Duodenal mucosa (tissue), 2 donors: ENCODE measurements at regions not wholly inside any gene's neighbourhood (a gene's known extent, or its start where the extent isn't known, plus 50 kb on each side); places are given as distances from the start of the nearest gene placed in this dataset.

Source experiments
- H3K27ac ChIP-seq: one replicate; pipeline ENCODE4 v1.7.0; 2013; ENCODE audit warnings: low read depth, low read length
- H3K27me3 ChIP-seq, 2 donors: one replicate each; pipeline ENCODE4 v1.7.0; 2013; ENCODE audit warnings: low read length in 2 of 2, control low read depth in 1 of 2; ENCODE audit not compliant: insufficient read depth in 2 of 2, control insufficient read depth in 1 of 2
- H3K36me3 ChIP-seq, 2 donors: one replicate each; pipeline ENCODE4 v1.7.0; 2013; ENCODE audit warnings: low read length in 2 of 2, control low read depth in 1 of 2; ENCODE audit not compliant: insufficient read depth in 2 of 2, control insufficient read depth in 1 of 2
- H3K4me1 ChIP-seq, 2 donors: one replicate each; pipeline ENCODE4 v1.7.0; 2013; ENCODE audit warnings: low read length in 2 of 2, control low read depth in 1 of 2; ENCODE audit not compliant: insufficient read depth in 2 of 2, control insufficient read depth in 1 of 2
- H3K4me3 ChIP-seq, 2 donors: one replicate each; pipeline ENCODE4 v1.7.0; 2013; ENCODE audit warnings: low read length in 2 of 2, low read depth in 1 of 2
- H3K9ac ChIP-seq, 2 donors: one replicate each; pipeline ENCODE4 v1.7.0; 2013; ENCODE audit warnings: low read length in 2 of 2, low read depth in 1 of 2
- H3K9me3 ChIP-seq, 2 donors: one replicate each; pipeline ENCODE4 v1.7.0; 2013; ENCODE audit warnings: low read length in 2 of 2, control low read depth in 1 of 2; ENCODE audit not compliant: control insufficient read depth in 1 of 2

DNA sequence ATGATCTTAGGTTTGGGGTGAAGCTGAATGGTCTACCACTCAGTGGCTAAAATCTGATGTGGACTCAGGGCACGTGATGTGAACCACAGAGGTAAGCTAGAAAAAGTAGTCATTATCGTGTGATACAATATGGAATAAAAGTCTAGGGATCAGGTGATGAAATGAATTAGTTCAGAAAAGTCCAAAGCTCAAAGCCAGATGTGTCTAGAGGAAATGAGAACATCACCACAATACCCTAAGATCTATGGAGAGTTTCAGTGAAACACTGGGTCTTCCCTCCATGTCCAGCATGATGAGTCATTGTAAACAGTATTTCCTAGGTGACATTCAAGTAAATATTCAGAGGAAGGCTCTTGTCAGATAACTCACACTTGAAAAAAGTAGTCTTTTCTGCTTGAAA, 1257.4 kb upstream of the ZEB2 start:
- Histone ChIP-seq H3K9ac (no peak overlapping the region), H3K27ac (no peak overlapping the region), H3K4me3 (no peak overlapping the region), H3K9me3 (no peaks in the 10 kb centered on the region), H3K27me3 (no peaks in the 10 kb centered on the region), H3K36me3 (no peaks in the 10 kb centered on the region), H3K4me1 (no peaks in the 10 kb centered on the region)

DNA sequence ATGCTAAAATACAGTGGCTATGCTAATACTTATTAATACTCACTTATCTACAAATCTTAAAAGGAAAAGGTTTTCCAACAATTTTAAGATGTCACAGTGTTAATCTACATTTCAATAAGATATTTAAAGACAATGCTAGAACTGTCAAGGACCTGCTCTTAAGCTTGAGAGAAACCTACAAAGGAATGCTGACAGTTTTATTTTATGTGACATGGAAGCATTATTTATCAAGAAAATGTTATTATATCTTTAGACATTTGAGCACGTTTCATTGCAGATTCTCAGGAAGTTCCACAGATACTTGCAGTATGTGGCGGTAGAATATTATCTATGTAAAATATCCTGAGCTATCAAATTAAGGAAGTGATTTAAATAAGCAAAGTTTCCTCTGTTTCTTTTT, 1255.7 kb upstream of the ZEB2 start:
- Histone ChIP-seq H3K27me3 (no peaks in the 10 kb centered on the region), H3K4me3 (no peak overlapping the region), H3K9me3 (no peaks in the 10 kb centered on the region), H3K27ac (no peak overlapping the region), H3K9ac (no peak overlapping the region), H3K36me3 (no peaks in the 10 kb centered on the region), H3K4me1 (no peaks in the 10 kb centered on the region)

DNA sequence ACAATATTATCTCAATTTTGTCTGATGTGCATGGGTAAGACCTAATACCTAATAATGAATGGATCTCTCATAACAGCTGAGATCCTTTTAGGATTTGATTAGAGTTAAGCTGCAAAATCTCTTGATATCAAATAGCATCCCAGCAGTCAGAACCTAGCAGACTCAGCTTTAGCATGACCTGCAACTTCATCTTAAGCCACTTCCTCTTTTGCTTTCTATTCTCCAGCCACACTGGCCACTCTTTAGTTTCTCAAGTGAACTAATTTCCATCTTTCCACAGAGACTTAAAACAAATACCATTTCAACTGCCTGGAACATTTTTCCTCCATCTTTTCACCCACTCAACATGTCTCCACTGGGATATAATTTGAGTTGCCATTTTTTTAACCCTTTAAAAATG, 1251.6 kb upstream of the ZEB2 start:
- no peaks in the 10 kb centered on the region for H3K27me3 ChIP-seq
- no peaks in the 10 kb centered on the region for H3K4me1 ChIP-seq
- H3K36me3 ChIP-seq: no peaks in the 10 kb centered on the region
- H3K9me3 ChIP-seq: no peaks in the 10 kb centered on the region
- H3K27ac ChIP-seq: no peak overlapping the region
- no peak overlapping the region for H3K4me3 ChIP-seq
- H3K9ac ChIP-seq: no peak overlapping the region

DNA sequence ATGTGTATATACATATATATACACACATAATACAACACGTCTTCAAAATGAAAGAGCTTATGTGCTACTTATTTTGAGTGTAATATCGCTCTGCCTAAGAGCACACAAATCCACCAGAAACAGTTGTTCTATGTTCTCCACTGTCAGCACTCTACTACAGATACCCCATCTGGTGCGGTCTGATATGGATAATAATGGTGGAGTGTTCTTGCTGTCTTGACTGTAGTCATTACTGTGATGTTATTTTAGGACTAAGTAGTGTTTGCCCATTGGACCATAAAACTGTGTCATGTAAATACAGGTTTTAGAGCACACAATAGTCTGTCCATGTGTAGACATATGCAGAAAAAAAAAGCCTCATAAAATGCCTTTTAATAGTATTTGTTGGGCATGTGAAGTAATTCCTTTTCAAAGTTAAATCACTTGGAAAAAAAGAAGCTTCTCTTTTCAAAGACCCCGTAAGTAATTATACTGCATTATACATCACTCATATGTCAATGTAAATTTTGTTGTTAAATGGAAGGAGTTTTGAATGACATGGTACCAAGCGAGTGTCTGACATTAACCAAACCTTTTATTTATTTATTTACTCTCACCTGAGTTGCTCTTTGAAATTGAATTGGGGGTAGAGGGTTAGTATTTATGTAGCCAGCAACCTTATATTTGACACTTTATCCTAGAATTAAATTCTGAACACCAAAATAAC, 1249.2 kb upstream of the ZEB2 start:
- Histone ChIP-seq H3K4me3 (no peak overlapping the region), H3K27me3 (no peaks in the 10 kb centered on the region), H3K9me3 (no peaks in the 10 kb centered on the region), H3K36me3 (no peaks in the 10 kb centered on the region), H3K27ac (no peak overlapping the region), H3K4me1 (no peaks in the 10 kb centered on the region), H3K9ac (no peak overlapping the region)

DNA sequence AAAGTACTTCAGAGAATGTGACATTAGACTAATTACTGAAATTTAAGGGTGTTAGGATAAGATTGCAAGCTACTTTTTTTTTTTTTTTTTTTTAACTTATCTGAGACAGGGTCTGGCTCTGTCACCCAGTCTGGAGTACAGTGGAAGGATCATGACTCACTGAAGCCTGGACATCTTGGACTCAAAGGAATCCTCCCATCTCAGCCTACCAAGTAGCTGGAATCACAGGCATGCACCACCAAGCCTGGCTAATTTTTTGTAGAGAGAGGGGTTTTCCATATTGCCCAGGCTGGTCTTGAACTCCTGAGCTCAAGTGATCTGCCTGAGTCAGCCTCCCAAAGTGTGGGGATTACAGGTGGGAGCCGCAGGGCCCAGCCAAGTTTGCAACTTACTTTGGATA, 1246.0 kb upstream of the ZEB2 start:
- Histone ChIP-seq H3K4me1 (no peaks in the 10 kb centered on the region), H3K9me3 (no peaks in the 10 kb centered on the region), H3K9ac (no peak overlapping the region), H3K27ac (no peak overlapping the region), H3K27me3 (no peaks in the 10 kb centered on the region), H3K36me3 (no peaks in the 10 kb centered on the region), H3K4me3 (no peak overlapping the region)

DNA sequence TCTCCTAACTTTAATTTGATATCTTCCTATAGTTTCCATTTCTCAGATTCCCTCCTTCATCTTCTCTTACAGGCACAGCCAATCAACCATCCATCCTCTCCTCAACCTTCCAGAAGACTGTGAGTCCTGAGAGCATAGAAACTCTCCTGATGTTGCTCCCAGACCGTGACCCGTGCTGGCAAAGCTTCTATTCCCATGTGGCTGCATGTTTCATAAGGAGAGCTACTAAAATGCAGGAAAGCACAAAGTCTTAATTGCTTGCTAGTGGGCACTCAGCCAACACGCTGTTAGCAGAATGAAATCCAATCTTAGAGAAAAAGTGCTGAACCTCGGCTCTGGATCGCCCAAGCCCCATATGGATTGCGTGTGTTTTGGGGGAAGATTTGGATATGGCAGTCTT, 1244.7 kb upstream of the ZEB2 start:
- Histone ChIP-seq H3K27ac (no peak overlapping the region), H3K4me3 (no peak overlapping the region), H3K9ac (no peak overlapping the region), H3K27me3 (no peaks in the 10 kb centered on the region), H3K9me3 (no peaks in the 10 kb centered on the region), H3K36me3 (no peaks in the 10 kb centered on the region), H3K4me1 (no peaks in the 10 kb centered on the region)

DNA sequence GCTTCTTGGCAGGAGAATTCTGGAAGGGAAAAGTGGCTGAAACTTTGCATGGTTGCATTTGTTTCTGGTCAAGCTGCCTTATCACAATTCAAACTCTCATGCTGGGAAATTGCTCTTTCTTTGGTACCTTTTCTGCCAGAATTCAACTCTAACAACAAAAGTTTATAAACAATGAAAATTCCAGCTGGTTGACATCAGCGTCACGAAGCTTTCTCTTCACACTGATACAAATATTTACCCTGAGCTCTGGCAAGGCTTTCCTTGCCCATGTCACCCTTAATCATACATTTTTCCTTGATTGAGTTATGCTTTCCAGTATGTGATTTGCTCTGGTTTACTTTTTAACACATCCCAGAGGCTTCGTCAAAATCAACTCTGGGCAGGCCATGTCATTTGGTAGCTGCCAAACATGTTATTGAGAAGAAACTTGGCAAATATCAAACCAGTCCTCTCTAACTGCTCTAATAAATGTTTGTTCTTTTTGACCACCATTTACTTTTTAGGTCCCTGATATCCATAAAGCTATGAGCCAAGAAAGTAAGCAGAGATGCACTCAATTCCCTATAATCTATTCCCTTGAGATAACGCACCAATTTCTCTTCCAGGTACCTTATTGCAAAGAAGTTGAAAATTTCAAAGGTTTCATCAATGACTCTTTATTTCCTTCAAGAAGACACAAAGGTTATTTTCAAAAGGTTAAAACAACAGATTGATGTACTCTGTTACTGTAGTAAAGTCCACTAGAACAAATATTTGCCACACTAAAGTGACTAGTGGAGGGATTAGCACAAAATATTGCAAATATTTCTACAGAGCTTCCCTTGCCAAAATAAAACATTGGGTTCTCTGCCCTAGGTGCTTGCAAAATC, 1241.1 kb upstream of the ZEB2 start:
- Histone ChIP-seq H3K4me1 (no peaks in the 10 kb centered on the region), H3K9me3 (no peaks in the 10 kb centered on the region), H3K27ac (no peak overlapping the region), H3K27me3 (no peaks in the 10 kb centered on the region), H3K36me3 (no peaks in the 10 kb centered on the region), H3K9ac (no peak overlapping the region), H3K4me3 (no peak overlapping the region)

DNA sequence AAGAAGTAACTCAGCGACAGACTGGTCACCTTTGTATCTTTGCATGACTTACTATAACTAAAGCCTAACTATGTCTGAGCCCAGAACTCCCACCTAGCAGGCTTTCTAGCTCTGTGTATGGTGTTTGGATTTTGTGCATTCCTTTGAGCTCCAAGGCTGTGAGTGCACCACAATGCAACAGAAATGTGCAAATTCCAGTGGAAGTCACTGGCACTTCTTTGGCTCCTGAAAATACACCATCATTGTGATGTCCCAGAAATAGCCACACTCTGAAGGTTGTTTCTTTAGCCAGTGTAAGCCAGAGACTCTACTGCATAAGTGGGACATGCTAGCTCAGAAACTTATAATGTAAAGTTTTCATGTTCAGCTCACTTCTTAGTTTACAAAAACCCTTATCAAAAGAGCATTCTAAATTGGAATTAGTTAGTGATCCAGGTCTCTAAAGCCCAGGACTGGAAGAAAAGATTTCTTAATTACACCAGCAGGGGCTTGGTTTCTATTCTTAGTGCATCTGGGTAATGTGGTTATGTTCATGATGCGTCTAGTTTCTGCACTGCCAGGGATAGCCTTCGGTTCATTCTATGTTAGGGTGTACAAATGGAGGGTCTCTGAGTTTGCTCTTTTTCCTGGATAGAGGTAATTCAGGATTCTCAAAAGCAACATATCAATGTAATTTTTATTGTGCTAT, 1239.5 kb upstream of the ZEB2 start:
- H3K9ac ChIP-seq: no peak overlapping the region
- H3K27me3 ChIP-seq: no peaks in the 10 kb centered on the region
- H3K27ac ChIP-seq: no peak overlapping the region
- no peaks in the 10 kb centered on the region for H3K36me3 ChIP-seq
- H3K4me1 ChIP-seq: no peaks in the 10 kb centered on the region
- no peak overlapping the region for H3K4me3 ChIP-seq
- no peaks in the 10 kb centered on the region for H3K9me3 ChIP-seq

DNA sequence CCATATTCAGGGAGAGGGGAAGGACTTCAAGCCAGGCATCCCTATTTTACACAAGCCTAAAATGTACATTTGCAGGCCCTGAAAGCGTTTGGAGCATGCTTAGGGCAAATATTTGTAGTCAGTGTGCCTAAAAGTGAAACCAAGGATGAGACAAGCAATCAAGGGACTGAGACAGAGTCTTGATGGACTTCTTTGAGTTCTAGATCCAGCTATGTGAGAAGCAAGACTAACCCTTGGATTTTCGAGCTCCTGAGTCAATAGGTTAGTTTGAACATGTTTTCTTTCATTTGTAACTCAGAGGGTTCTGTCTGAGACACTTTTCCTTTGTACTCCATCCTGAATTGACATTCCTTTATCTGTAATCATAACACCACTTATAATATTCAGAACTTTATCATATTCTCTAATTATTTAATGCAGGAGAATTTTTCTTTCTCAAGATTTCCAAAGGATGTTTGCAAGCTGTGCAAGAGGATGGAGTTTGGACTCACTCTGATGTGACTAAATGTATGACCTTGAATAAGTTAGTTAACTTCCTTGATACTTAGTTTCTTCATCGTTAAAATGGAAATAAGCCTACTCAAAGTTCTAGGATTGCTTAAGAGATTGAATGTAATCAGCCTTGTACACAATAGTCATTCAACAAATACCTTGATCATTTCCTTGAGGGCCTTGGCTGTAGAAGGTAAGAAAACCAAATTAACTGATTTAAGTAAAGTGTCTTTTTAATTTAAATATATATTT, 1237.8 kb upstream of the ZEB2 start:
- Histone ChIP-seq H3K4me1 (no peaks in the 10 kb centered on the region), H3K27ac (no peak overlapping the region), H3K36me3 (no peaks in the 10 kb centered on the region), H3K27me3 (no peaks in the 10 kb centered on the region), H3K9me3 (no peaks in the 10 kb centered on the region), H3K4me3 (no peak overlapping the region), H3K9ac (no peak overlapping the region)
